DOHH2 (cell line): ENCODE measurements at regions not wholly inside any gene's neighbourhood (a gene's known extent, or its start where the extent isn't known, plus 50 kb on each side); places are given as distances from the start of the nearest gene placed in this dataset.

Experiments
- H3F3A ChIP-seq: fragments of 200-600 bp; sonication (generic), shearing (Covaris generic); 2 replicates; pipeline ENCODE4 v1.6.0; 2016; ENCODE audit warnings: antibody characterized with exemption, mild to moderate bottlenecking; ENCODE audit not compliant: control insufficient read depth, insufficient read depth
- H3K27ac ChIP-seq: fragments of 200-600 bp; sonication (generic); 2 replicates; pipeline ENCODE4 v1.5.1; 2014; ENCODE audit warnings: low read depth, mild to moderate bottlenecking, low read length, moderate library complexity
- H3K27me3 ChIP-seq: fragments of 200-600 bp; sonication (generic); 2 replicates; pipeline ENCODE4 v1.6.1; 2014; ENCODE audit warnings: mild to moderate bottlenecking, low read length, mixed read lengths; ENCODE audit not compliant: control insufficient read depth
- H3K36me3 ChIP-seq: fragments of 200-600 bp; sonication (generic); 2 replicates; pipeline ENCODE4 v1.6.1; 2014; ENCODE audit warnings: mild to moderate bottlenecking, low read length, moderate library complexity, mixed read lengths; ENCODE audit not compliant: control insufficient read depth
- H3K4me1 ChIP-seq: fragments of 200-600 bp; sonication (generic); 2 replicates; pipeline ENCODE4 v1.6.1; 2014; ENCODE audit warnings: mild to moderate bottlenecking, low read length, mixed read lengths; ENCODE audit not compliant: control insufficient read depth
- H3K4me2 ChIP-seq: fragments of 200-600 bp; sonication (generic); 2 replicates; pipeline ENCODE4 v1.6.0; 2014; ENCODE audit warnings: mild to moderate bottlenecking, low read length, moderate library complexity
- H3K4me3 ChIP-seq: fragments of 200-600 bp; sonication (generic); 2 replicates; pipeline ENCODE4 v1.5.1; 2014; ENCODE audit warnings: mild to moderate bottlenecking, low read length, mixed read lengths
- H3K79me2 ChIP-seq: fragments of 200-600 bp; sonication (generic); 2 replicates; pipeline ENCODE4 v1.6.1; 2014; ENCODE audit warnings: mild to moderate bottlenecking, low read length, mixed read lengths; ENCODE audit not compliant: control insufficient read depth
- H3K9me2 ChIP-seq: fragments of 200-600 bp; sonication (generic); replicated peaks from 2 replicates; pipeline ENCODE4 v1.6.1; 2014; ENCODE audit warnings: mild to moderate bottlenecking, low read length, mixed read lengths; ENCODE audit not compliant: control insufficient read depth
- H3K9me3 ChIP-seq: fragments of 200-600 bp; sonication (generic); 2 replicates; pipeline ENCODE4 v1.6.1; 2014; ENCODE audit warnings: antibody characterized with exemption, low read length, mixed read lengths; ENCODE audit not compliant: control insufficient read depth, insufficient read depth
- H4K20me1 ChIP-seq: fragments of 200-600 bp; sonication (generic); 2 replicates; pipeline ENCODE4 v1.6.0; 2014; ENCODE audit warnings: low read depth, mild to moderate bottlenecking, antibody characterized with exemption, low read length, moderate library complexity; ENCODE audit not compliant: control insufficient read depth, insufficient read depth
- CTCF ChIP-seq: fragments of 200-600 bp; sonication (generic); IDR thresholded peaks from one replicate; pipeline ENCODE4 v1.5.1; 2014; ENCODE audit warnings: antibody characterized with exemption, mild to moderate bottlenecking, low read depth, low read length; ENCODE audit not compliant: poor library complexity, severe bottlenecking
- EZH2phosphoT487 ChIP-seq: fragments of 200-600 bp; sonication (generic); IDR thresholded peaks from 2 replicates; pipeline ENCODE4 v1.6.1; 2017; ENCODE audit warnings: borderline replicate concordance, mild to moderate bottlenecking, antibody characterized with exemption, low read length, moderate library complexity, mixed read lengths

- Histone ChIP-seq H4K20me1 (no peaks in the 10 kb centered on the region), H3K27me3 (no peaks in the 10 kb centered on the region), H3K4me2 (no peak overlapping the region), H3K4me1 (no peaks in the 10 kb centered on the region), H3K4me3 (no peak overlapping the region), H3F3A (no peaks in the 10 kb centered on the region), H3K79me2 (no peaks in the 10 kb centered on the region), H3K36me3 (no peaks in the 10 kb centered on the region), H3K27ac (no peak overlapping the region), H3K9me2 (no peaks in the 10 kb centered on the region), H3K9me3 (no peaks in the 10 kb centered on the region)
- no peak for TF ChIP-seq EZH2phosphoT487
- no peak for TF ChIP-seq CTCF
These were observed 221.8 kb downstream of the ANKRD60 start for GRCh38 chr20:58006346-58007316.

GRCh38 chr20:58005581-58006345 is 222.7 kb downstream of the ANKRD60 start:
- Histone ChIP-seq H3K27ac (no peak overlapping the region), H3K9me2 (no peaks in the 10 kb centered on the region), H3K36me3 (no peaks in the 10 kb centered on the region), H3K4me2 (no peak overlapping the region), H3K79me2 (no peaks in the 10 kb centered on the region), H3K9me3 (no peaks in the 10 kb centered on the region), H4K20me1 (no peaks in the 10 kb centered on the region), H3K4me3 (no peak overlapping the region), H3K4me1 (no peaks in the 10 kb centered on the region), H3K27me3 (peaks cover under 1% of the 10 kb centered on the region; the same call in 1 of the 2 replicates), H3F3A (no peaks in the 10 kb centered on the region)
- TF ChIP-seq CTCF = no peak
- no peak for TF ChIP-seq EZH2phosphoT487

GRCh38 chr20:58004900-58005299 is 223.6 kb downstream of the ANKRD60 start:
- H4K20me1 ChIP-seq = no peaks in the 10 kb centered on the region
- H3K4me1 ChIP-seq = no peaks in the 10 kb centered on the region
- no peak for TF ChIP-seq CTCF
- TF ChIP-seq EZH2phosphoT487 = no peak
- no peak overlapping the region for H3K4me3 ChIP-seq
- no peaks in the 10 kb centered on the region for H3K9me2 ChIP-seq
- no peak overlapping the region for H3K4me2 ChIP-seq
- H3F3A ChIP-seq = no peaks in the 10 kb centered on the region
- no peaks in the 10 kb centered on the region for H3K79me2 ChIP-seq
- H3K27me3 ChIP-seq = peaks cover 4% of the 10 kb centered on the region; the same call in 1 of the 2 replicates
- H3K36me3 ChIP-seq = no peaks in the 10 kb centered on the region
- no peak overlapping the region for H3K27ac ChIP-seq
- H3K9me3 ChIP-seq = no peaks in the 10 kb centered on the region
